Natural killer cell (primary cell): ENCODE measurements at regions not wholly inside any gene's neighbourhood (a gene's known extent, or its start where the extent isn't known, plus 50 kb on each side); places are given as distances from the start of the nearest gene placed in this dataset.

Experiments
- ATAC-seq, 3 donors: fragments of 150-1000 bp in 2 of 3; fragments of 200-7000 bp in 1 of 3; cut with Tn5 transposase; 1 replicate in 1 of 3; 2 replicates in 2 of 3; pipeline ENCODE4 v1.10.0; 2021; ENCODE audit warnings: mild to moderate bottlenecking in 2 of 3, moderate library complexity in 2 of 3
- DNase-seq, 2 donors: peaks; one replicate each; pipeline versions ENCODE4 v3.0.0 to v3.0.0-alpha.2; 2013 to 2021; ENCODE audit warnings: mixed read lengths in 1 of 2
- H3K27ac ChIP-seq: one replicate; pipeline ENCODE4 v1.5.1; 2013; ENCODE audit warnings: mild to moderate bottlenecking, low read length
- H3K27me3 ChIP-seq: one replicate; pipeline ENCODE4 v1.6.1; 2013; ENCODE audit warnings: low read length; ENCODE audit not compliant: control insufficient read depth, insufficient read depth
- H3K36me3 ChIP-seq: one replicate; pipeline ENCODE4 v1.6.1; 2013; ENCODE audit warnings: low read length; ENCODE audit not compliant: control insufficient read depth, insufficient read depth
- H3K4me1 ChIP-seq: one replicate; pipeline ENCODE4 v1.6.1; 2013; ENCODE audit warnings: low read length; ENCODE audit not compliant: control insufficient read depth, insufficient read depth
- H3K4me3 ChIP-seq: one replicate; pipeline ENCODE4 v1.5.1; 2013; ENCODE audit warnings: low read length
- H3K9me3 ChIP-seq: one replicate; pipeline ENCODE4 v1.6.1; 2013; ENCODE audit warnings: low read length; ENCODE audit not compliant: control insufficient read depth, insufficient read depth
- H3K27ac Mint-ChIP-seq, 2 donors: one replicate each; pipeline ENCODE4 v1.8.0; 2022; ENCODE audit warnings: mild to moderate bottlenecking in 2 of 2, mixed read lengths in 2 of 2, moderate library complexity in 1 of 2
- H3K27me3 Mint-ChIP-seq, 2 donors: one replicate each; pipeline ENCODE4 v1.8.0; 2022; ENCODE audit warnings: low read depth in 2 of 2, mixed read lengths in 2 of 2
- H3K36me3 Mint-ChIP-seq: one replicate; pipeline ENCODE4 v1.8.0; 2022; ENCODE audit warnings: mixed read lengths
- H3K4me1 Mint-ChIP-seq, 2 donors: one replicate each; pipeline ENCODE4 v1.8.0; 2022; ENCODE audit warnings: mixed read lengths in 2 of 2
- H3K4me3 Mint-ChIP-seq: one replicate; pipeline ENCODE4 v1.8.0; 2022; ENCODE audit warnings: mild to moderate bottlenecking, moderate library complexity, mixed read lengths
- H3K9me3 Mint-ChIP-seq, 2 donors: one replicate each; pipeline ENCODE4 v1.8.0; 2022; ENCODE audit warnings: mixed read lengths in 2 of 2
- WGBS: methylation state at CpG from one replicate; pipeline ENCODE4 v1.1.7; 2013; ENCODE audit warnings: missing lambda C conversion rate; ENCODE audit not compliant: insufficient coverage; 5-methylcytosine and 5-hydroxymethylcytosine counted together
- intact Hi-C: fragments of 100-400 bp; cut with micrococcal nuclease; formaldehyde crosslinking; loops from one replicate; pipeline ENCODE4 v1.14.2; 2022
- TF ChIP-seq, protein P1 (sequence below): fragments of 200-600 bp; IDR thresholded peaks from one replicate; pipeline ENCODE4 v1.8.0; 2022; ENCODE audit warnings: antibody characterized with exemption

- H3K27me3 Mint-ChIP-seq: peaks cover 0 to 17% of the 10 kb centered on the region in 2 donors
- no peak overlapping the region for H3K4me3 Mint-ChIP-seq
- intact Hi-C loops: no loop called here
- Histone ChIP-seq H3K9me3 (no peaks in the 10 kb centered on the region), H3K4me3 (no peak overlapping the region), H3K27ac (no peak overlapping the region), H3K36me3 (no peaks in the 10 kb centered on the region), H3K27me3 (no peaks in the 10 kb centered on the region), H3K4me1 (no peaks in the 10 kb centered on the region)
- no peak overlapping the region for H3K27ac Mint-ChIP-seq
- H3K4me1 Mint-ChIP-seq: peaks cover 0 to 5% of the 10 kb centered on the region in 2 donors
- TF ChIP-seq, protein P1, sequence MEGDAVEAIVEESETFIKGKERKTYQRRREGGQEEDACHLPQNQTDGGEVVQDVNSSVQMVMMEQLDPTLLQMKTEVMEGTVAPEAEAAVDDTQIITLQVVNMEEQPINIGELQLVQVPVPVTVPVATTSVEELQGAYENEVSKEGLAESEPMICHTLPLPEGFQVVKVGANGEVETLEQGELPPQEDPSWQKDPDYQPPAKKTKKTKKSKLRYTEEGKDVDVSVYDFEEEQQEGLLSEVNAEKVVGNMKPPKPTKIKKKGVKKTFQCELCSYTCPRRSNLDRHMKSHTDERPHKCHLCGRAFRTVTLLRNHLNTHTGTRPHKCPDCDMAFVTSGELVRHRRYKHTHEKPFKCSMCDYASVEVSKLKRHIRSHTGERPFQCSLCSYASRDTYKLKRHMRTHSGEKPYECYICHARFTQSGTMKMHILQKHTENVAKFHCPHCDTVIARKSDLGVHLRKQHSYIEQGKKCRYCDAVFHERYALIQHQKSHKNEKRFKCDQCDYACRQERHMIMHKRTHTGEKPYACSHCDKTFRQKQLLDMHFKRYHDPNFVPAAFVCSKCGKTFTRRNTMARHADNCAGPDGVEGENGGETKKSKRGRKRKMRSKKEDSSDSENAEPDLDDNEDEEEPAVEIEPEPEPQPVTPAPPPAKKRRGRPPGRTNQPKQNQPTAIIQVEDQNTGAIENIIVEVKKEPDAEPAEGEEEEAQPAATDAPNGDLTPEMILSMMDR: no peak
- H3K36me3 Mint-ChIP-seq: no peaks in the 10 kb centered on the region
- ATAC-seq (no peak), DNase-seq (no peak)
- WGBS: 89% methylated on average over 8 of the region's 11 CpGs
- H3K9me3 Mint-ChIP-seq: no peaks in the 10 kb centered on the region
Measured at GRCh38 chr10:29794776-29795611, 160.2 kb upstream of the SVIL start.

GRCh38 chr10:29791773-29792172, 157.0 kb upstream of the SVIL start:
- Mint-ChIP-seq H3K9me3 (no peaks in the 10 kb centered on the region), H3K27me3 (peaks cover 0 to 8% of the 10 kb centered on the region in 2 donors), H3K4me1 (peaks cover 0 to 5% of the 10 kb centered on the region in 2 donors), H3K36me3 (no peaks in the 10 kb centered on the region), H3K4me3 (no peak overlapping the region), H3K27ac (no peak overlapping the region)
- H3K36me3 ChIP-seq: no peaks in the 10 kb centered on the region
- H3K4me1 ChIP-seq: no peaks in the 10 kb centered on the region
- no peak overlapping the region for H3K27ac ChIP-seq
- no peak overlapping the region for H3K4me3 ChIP-seq
- H3K9me3 ChIP-seq: no peaks in the 10 kb centered on the region
- H3K27me3 ChIP-seq: no peaks in the 10 kb centered on the region
- peak in 1 of 3 donors; percentile 57 for ATAC-seq
- 89% methylated on average over 3 of the region's 3 CpGs for WGBS
- no peak for DNase-seq
- TF ChIP-seq, protein P1: no peak
- intact Hi-C loops: no loop called here

GRCh38 chr10:29790207-29790606, 155.4 kb upstream of the SVIL start:
- Histone ChIP-seq H3K27ac (no peak overlapping the region), H3K4me1 (no peaks in the 10 kb centered on the region), H3K27me3 (no peaks in the 10 kb centered on the region), H3K4me3 (no peak overlapping the region), H3K9me3 (no peaks in the 10 kb centered on the region), H3K36me3 (no peaks in the 10 kb centered on the region)
- no peak for DNase-seq
- Mint-ChIP-seq H3K4me3 (no peak overlapping the region), H3K27ac (no peak overlapping the region), H3K9me3 (no peaks in the 10 kb centered on the region), H3K36me3 (no peaks in the 10 kb centered on the region), H3K27me3 (peaks cover 9 to 11% of the 10 kb centered on the region in 2 donors), H3K4me1 (peaks cover 0 to 5% of the 10 kb centered on the region in 2 donors)
- 48% methylated on average over 2 of the region's 2 CpGs for WGBS
- no peak for ATAC-seq
- intact Hi-C loops: no loop called here
- TF ChIP-seq, protein P1: no peak

DNA sequence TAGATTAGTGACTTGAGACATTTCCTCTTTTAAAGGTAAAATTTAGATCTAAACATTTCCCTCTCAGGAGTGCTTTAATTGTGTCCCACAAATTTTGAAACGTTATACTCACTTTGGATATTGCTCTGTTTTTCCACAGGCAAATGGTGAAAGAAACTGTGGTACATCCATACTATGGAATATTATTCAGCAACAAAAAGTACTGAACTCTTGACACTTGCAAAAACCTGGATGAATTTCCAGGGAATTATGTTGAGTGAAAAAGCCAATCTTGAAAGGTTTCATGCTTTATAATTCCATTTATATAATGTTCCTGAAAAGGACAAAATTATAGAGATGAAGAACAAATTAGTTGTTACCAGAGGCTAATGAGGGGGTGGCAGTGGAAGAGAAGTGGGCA, 153.3 kb upstream of the SVIL start:
- no peak overlapping the region for H3K27ac Mint-ChIP-seq
- TF ChIP-seq, protein P1: no peak
- no peak overlapping the region for H3K27ac ChIP-seq
- H3K4me3 Mint-ChIP-seq: no peak overlapping the region
- WGBS: no CpG with 5 or more reads among the region's 1 CpG
- intact Hi-C loops: no loop called here
- DNase-seq (no peak), ATAC-seq (no peak)
- H3K4me1 ChIP-seq: no peaks in the 10 kb centered on the region
- H3K9me3 Mint-ChIP-seq: no peaks in the 10 kb centered on the region
- peaks cover 0 to 5% of the 10 kb centered on the region in 2 donors for H3K4me1 Mint-ChIP-seq
- H3K27me3 Mint-ChIP-seq: peaks cover 9 to 15% of the 10 kb centered on the region in 2 donors
- no peaks in the 10 kb centered on the region for H3K9me3 ChIP-seq
- no peaks in the 10 kb centered on the region for H3K36me3 ChIP-seq
- H3K27me3 ChIP-seq: no peaks in the 10 kb centered on the region
- no peak overlapping the region for H3K4me3 ChIP-seq
- no peaks in the 10 kb centered on the region for H3K36me3 Mint-ChIP-seq
